ENCODE measurements at regions not wholly inside any gene's neighbourhood (a gene's known extent, or its start where the extent isn't known, plus 50 kb on each side); places are given as distances from the start of the nearest gene placed in this dataset.
A peak's percentile ranks its signal among the peaks of the same experiment; 100 is the strongest.

DNA sequence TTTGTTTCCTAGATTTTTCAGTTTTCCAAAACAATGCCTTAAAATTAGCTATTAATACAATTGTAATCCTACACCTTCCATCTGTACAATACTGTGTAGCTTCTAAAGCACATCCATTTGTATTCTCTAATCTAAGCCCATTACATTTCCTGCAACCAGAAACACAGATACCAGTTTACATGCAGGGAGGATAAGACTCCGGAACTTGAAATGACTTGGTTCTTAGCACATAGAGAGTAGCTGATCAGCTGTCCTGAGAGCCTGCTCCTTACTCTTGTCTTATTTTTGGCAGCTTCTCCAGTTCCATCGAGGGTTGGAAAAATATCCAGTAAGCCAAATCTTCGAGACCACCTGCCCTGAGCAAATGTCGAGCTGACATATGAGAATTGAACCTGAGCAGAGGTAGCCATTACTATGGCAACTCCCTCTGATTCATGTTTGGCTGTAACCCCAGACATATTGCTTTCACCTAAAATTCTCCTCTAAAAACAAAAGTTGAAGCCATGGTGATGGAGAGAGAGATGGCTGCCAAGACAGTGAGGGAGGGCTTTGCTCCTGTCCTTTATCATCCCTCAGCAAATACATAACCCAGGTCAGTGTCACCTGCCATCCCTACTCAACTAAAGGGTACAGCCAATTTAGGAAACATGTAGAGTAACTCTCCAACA, 542.8 kb downstream of the IRS1 start:
- FAIRE-seq = no peak

DNA sequence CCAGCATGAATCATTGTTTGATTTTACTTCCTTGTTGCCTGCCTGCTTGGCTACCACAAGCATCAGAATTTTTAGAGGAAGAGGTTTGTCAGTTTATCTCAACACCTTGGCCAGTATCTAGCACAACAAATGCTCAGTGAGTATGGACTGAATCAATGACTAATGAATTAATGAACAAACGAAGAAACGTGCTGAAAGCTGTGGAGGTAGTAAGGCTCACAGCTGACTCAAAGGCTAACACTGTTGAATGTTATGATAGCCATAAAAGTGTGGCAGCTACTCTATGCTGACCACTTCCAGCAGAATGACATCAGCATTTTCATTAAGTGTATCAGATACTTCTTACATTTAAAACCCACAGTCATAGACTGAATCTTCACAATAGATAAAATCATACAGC, 543.4 kb downstream of the IRS1 start:
- FAIRE-seq = no peak

DNA sequence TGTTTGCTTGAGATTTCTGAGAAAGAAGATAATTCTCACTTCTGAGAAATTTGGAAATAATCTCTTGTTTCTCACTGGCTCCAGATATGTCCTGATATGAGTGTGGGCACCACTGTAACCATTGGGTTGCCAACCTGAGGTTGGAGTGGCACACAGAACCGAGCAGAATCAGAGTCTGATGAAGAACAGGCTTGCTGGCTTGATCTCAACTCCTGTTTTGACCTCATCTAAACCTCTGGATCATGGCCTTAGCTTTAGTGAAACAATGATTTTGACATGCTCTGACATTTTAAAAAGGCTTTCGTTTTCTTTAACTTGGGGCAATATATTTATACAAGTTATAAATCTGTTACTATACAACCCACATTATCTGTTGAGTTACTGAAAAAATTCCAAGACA, 548.0 kb downstream of the IRS1 start:
- FAIRE-seq = no peak

DNA sequence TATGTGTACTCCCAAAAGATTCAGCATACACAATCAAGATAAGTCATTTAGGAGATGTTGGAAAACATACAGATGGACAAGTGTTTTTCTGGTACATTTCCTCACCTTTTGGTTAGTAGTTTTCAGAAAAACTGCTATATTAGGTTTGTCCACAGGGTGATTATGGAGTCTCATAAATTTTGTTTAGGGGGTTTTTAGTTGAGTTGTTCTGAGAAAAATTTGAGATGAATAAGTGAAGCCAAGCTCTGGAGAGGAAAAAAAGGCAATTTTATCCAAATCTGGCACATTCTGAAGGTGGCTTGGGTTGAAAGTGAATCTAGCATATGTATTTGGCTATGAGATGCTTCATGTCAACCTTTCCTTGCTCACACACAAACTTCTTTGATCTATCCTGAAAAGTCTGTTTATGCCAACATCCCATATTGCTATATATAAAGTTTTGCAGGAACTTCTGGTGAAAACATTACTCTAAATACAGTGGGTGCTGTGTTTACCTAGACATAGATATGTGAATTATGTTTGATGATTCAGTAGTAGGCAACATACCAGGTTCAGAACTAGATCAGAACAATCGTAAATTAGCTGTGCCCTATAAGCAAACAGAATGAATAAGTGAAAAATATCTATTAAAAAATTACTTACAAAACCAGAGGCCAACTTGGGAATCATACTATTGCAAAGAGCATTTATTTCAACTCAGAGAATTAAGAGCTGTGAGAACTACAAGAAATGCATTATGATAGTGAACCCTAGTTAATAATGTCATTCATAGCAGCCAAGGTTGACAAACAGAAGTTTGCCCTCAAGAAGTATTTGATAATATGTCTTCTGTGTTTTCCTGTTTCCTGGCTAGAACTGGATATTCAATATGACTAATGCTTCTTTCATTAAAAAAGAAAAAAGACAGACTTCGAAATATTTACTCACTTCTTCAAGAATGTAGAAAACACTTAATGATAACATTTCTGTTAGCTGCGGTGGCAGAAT, 552.0 kb downstream of the IRS1 start:
- no peak for FAIRE-seq

DNA sequence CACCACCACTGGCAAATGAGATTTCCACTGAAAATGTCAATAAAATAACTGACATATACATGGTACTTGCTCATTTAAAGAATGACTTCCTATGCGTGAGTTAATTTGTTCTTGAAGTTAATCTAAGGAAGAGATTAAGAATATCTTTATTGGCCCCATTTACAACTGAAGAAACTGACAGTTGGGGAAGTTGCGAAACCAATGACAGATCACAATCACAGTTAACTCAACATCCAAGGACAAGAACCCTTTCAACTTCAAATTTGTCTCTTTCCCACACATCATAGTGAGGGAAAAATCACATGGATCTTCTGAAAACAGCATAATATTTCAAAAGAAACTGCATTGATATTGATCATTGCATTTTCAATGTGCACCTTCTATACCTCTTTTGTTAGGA, 565.4 kb downstream of the IRS1 start:
- no peak for FAIRE-seq

DNA sequence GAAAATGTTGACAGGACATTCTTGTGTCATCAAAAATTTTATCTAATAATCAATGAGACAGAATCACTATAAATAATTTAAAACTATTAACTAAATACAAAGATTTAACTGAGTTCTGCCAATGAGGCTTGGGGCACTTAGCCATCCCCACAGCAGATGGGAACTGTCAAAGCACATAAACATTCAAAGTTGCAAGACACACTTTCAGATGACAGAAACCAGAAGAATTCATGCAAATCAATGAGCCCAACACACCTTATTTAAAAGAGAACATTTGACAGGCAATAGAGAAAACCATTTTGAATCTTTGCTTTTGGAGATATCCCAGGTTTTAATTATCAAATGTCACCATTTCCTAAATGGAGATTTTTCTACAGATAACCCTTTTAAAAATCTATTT, 566.2 kb downstream of the IRS1 start:
- FAIRE-seq = no peak

DNA sequence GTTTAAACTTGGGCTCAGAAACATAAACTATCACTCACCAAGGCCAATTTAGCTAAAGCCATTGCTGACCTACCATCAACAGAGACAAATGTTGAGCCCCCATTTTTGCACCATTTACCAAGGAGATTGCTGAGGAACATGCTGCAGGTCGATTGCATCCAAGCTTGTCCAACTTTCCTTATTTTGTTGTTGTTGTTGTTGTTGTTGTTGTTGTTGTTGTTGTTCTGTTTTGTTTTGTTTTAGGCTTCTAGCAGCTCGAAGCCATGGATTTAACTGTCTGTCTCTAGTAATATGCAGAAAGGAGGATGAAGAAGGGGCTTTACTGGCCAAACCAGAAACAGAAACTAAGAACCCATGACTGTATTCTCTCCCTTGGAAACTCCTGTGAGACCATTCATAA, 571.5 kb downstream of the IRS1 start:
- no peak for FAIRE-seq

DNA sequence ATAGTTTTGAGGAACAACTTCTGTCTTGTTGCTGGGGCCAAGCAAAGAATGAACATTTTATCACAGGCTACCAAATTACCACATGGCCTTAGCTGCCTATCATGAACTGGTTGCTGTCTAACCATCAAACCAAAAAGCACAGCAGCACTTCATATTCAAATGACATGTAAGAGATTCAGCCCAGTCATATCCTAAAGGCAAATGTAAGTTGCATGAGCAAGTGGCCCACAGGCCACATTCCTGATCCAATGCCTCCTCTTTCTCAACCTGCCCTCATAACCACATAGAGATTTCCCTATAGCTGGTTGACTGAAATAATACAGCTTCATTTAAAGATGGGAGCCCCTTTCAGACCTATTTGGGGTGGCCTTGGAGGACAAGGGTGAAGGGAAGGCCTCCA, 572.3 kb downstream of the IRS1 start:
- no peak for FAIRE-seq

DNA sequence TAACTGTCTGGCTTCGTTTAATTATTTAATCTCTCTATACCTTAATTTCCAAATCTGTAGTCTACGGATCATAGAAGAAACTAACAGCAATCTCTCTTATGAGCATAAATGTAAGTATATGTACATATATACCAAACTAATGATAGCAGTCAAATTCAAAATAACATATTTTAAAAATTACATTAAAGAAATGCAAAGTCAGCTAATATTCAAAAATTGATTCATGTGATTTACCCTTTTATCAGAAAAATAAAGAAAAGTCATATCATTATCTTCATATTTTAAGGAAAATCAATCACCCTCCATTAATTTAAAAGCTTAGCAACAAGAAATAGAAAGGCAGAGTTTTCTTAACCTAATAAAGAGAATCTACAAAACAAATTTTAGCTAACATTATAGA, 575.9 kb downstream of the IRS1 start:
- FAIRE-seq = peak; percentile 18

DNA sequence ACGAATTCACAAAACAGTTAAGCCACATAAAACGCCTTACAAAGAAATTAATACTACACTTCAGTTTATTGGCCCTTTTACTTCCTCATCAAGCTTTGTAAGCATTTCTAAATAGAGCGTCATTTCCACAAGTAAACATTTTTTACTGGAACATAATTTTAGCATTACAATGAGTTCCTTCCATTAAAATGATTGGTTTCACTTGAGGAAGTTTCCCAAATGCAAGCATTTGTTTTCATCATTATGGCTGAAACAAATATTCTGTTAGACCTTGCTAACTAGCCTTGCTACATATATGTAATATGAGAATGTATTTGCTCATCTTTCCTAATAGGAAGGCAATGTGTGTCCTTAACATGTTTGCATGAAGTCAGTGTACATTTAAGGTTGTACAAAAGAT, 579.1 kb downstream of the IRS1 start:
- no peak for FAIRE-seq

DNA sequence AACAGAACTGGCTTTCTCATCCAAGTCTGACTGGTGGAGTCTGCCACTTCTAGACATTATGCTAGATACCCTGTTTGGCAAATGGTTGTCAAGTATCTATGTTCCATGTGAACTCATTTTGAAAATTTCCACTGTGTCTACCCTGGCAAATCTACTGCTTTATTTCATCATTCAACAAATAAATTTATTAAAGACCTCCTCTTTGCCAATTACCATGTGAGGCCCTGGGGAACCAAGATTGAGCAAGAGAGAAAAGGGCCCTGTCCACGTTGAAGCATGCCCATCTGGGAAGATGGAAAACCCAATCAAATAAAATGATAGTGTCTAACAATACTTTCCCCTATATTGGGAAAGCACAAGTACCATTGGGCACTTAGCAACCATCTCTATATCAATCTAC, 582.4 kb downstream of the IRS1 start:
- no peak for FAIRE-seq

DNA sequence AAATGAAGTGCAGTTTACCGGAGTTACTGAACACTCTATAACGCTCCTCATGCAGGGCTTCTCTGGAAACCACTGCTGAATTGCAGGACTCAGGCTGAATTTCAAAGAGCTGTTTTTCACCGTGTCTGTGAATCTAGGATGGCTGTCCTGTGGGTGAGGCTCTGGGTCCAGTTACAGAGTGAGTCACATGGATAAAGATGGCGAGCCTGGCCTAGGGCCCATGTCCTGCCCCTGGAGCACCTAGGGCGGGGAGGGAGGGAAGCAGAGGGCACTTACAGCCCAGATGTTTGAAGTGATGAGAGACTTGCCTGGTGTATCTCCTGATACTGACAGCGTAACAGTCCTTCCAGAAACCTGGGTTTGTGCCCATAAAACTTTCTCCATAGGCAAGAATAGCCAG, 583.0 kb downstream of the IRS1 start:
- FAIRE-seq = no peak

DNA sequence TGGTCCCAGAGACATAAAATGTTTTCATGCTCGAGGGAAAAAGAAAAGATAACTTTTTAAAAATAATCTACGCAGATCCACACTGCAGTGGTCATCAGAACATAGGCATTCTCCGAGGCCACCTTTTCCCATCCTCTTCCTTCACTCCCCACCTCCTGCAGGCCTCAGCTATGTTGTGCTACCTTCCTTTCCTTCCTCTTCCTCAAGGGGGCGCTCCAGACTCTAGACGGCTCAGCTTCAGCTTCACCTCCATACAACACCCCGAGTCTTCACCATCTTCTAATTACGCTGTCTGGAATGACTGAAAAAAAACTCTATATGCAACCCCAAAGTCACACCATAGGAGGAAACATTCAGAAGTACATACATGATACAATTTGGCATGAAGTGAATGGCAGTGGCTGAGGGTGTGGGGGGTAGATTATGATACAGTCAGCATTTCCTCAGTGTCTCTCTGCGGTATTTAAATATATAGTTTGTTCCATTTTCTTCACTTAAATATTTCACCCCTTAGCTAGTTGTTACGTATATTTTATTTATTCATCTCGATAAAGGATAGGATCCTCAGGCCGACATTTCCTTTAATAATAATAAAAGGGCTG, 583.6 kb downstream of the IRS1 start:
- no peak for FAIRE-seq

DNA sequence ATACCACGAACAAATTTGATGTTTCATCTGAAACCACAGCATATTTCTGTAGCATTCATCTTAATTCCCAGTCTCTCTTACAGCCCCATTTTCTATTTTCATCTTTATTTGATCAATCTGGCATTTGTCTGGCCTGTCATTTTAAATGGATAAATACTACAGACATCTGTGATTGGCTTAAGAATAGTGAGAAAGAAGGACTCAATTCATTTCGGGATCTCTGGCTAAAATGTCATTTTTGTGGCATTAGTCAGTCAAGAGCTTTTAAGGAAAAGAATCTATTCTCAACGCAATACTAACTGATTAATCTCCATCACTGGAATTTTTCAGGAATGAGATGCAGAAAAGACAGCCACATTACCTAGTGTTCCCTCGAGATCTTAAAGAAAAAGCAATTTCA, 585.9 kb downstream of the IRS1 start:
- no peak for FAIRE-seq

DNA sequence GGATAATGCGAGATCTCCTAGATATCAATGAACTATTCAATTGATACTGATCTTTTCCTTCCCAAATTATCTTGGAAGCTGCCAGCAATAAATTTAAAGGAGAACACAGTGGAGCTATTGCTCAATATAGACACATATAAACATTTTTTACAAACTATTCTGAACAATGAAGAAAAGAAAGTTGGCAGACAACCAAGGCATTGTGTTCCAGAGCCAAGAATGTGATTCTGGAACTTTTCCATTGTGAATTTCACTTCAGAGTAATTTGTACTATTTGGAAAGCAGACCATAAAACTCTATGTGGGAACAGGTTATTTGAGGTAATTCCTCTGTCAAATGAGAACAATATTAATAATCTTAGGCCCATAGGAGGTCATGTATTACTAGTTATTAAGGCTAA, 588.2 kb downstream of the IRS1 start:
- FAIRE-seq = peak; percentile 89

DNA sequence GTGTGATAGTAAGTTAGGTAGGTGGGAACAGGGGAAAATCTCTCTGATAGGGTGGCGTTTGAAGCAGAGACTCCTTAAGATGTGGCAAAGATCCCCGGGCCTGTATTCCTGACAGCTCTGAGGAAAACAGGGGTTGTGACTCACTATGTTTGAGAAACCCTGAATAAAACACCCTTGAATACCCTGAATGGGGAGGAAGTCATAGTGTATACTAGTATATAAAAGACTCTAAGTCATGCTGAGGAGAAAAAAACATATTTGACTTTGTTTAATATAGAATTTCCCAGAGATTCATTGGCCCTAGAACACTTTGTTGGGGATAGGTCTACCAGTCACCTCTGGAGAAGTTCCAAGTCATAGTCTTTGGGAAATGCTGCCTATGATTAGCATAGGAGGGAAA, 590.9 kb downstream of the IRS1 start:
- no peak for FAIRE-seq

DNA sequence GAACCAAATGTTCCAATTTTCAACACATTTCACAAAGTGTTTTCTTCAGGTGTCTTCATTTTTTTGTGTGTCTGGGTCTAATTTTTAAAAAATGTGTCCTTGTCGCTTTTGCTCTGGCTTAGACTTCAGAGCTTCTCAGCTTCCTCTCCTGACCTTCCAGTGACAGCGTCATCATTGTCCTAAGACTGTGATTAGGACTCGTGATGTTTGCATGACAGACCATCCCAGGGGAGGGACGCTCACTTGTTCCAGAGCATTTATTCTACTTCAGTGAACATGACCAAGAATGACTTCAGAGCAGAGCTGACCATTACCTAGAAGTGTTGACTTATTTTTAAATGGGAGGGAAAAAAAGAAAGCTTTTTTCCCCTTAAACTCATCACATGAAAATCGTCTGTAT, 591.9 kb downstream of the IRS1 start:
- FAIRE-seq = no peak

DNA sequence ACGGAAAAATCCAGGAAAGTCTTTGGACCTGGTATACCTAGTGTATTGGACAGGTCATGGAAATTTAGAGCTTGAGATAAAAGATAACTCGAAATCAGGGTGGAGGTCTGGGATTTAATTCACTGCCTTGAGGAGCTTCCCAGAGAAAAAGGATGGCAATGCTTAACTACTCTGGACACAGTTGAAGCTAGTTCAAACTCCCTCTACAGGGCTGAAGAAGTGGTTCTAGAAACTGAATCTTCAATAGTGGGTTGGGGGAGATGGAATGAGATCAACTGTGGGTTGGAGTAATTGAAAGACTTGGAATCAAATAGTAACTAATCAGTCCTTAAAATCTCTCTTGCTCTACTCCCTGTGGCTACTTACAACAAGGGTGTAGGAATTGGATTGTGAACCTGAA, 600.1 kb downstream of the IRS1 start:
- FAIRE-seq = no peak

DNA sequence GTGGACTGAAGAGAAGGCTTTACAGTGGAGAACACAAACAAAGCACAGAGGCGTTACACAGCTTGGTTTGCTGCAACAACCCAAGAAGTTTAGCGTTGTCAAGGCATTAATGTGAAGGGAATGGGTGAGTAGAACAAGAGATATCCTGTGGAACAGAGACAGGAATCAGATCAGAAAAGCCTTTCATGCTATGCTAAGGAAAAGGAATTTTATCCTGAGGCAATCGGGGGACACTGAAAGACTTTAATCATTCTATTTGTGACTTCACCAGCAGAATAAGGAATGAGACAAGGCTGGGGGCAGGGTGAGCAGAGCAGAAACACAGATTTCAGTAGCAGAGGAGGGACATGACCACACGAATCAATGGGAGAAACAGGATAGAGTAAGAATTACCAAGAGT, 600.7 kb downstream of the IRS1 start:
- FAIRE-seq = no peak

DNA sequence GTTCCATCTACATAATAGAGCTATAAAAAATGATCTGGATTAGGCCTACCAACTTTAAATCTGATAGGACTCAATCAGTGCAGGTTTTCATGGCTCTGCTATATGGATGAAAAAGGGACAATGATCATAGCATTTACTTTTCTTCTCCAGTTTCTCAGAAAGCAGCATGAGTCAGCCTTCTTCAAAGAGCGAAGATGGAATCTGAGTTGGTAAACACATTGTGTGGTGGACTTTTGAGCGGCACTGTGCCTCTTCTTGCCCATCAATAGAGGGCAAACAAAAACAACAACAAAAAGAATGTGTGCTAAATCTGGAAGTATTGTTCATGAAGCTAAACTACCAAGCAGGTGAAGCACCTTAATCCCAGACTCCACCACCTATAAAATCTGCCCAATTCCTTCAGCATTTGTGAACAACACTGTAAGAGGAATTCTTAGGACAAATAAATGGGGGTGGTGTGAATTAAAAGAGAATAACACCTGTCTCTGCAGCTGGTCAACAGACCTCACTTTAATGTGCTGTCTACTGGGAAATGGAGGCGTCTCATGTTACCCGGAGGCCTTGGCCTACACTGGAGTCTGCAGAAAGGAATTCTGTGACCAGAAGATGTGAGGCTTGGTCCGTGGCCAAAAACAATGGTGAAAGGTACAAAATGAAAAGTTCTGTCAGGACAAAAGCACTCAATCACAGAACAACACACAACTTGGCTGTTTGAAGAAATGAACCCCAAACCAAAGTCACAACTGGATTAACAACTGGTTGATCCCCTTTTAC, 609.0 kb downstream of the IRS1 start:
- FAIRE-seq = no peak

DNA sequence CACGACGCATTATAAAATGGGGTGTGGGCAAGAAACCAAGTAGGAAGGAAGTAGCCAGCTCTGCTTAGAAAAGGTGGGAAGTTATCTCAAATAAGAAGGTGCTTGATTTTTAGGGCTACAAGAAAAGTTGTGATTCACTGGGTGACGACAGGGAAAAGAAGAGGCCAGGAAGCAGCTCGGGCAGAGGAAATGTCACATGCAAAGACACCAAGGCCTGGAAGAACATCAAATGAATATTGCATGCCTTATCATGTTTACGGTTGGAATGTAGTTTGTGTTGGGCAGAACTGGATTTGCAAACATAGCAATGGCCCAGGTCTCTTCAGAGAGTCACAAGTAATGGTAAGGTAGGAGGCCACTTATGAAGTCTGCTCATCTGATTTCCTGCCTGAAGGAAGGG, 610.6 kb downstream of the IRS1 start:
- no peak for FAIRE-seq

DNA sequence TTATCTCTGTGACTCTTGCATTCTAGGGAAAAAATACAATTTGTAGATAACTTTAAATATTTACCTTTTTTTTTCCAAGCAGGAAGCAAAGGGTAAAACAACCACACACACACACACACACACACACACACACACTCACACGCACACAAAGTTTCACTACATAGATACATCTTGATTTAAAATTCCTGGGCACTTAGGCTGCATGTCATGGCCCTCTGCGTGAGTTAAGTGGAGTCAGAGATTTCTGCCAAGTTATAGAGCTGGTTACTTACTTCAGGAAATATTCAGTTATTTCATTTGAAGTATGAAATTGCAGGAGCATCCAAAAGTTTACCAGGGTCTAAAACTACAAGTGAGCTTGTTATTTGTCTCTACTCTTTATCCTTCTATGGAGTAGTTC, 612.0 kb downstream of the IRS1 start:
- FAIRE-seq = no peak

DNA sequence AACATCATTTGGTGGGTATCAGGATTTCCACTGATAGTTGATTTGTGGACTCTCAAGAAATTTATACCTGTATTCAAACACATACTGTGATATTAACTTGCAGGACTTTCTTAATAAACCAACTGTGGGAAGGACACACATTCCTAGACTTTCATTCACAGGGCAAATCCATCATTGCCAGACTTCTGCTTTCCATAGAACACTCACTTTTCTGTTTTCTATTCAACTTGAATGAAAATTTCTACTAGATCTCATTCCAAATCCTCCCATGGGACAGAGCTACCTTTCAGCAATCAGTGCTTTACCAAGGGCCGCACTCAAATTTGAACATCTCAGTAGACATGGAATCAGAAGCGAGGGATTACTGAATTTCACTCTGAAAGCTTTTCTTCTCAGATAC, 612.5 kb downstream of the IRS1 start:
- FAIRE-seq = no peak

Data from endometrium (tissue), 2 donors.